Activated naive CD4-positive, alpha-beta T cell treated with Interleukin-2 at 50 U/mL for 16 hours (primary cell): ENCODE measurements at regions not wholly inside any gene's neighbourhood (a gene's known extent, or its start where the extent isn't known, plus 50 kb on each side); places are given as distances from the start of the nearest gene placed in this dataset.
"Not testable (repeated sequence)": the region's sequence is repeated elsewhere in the genome, so short reads cannot be mapped to it uniquely, and the experiment has no call there.

Experiments used
- DNase-seq: peaks from one replicate; pipeline ENCODE4 v3.0.0-alpha.2; 2020

- no peak for DNase-seq
Observed at GRCh38 chr1:87972811-87973210, 644.1 kb downstream of the LMO4 start.

- DNase-seq = no peak
Observed at GRCh38 chr1:87973896-87974295, 645.2 kb downstream of the LMO4 start.

DNA sequence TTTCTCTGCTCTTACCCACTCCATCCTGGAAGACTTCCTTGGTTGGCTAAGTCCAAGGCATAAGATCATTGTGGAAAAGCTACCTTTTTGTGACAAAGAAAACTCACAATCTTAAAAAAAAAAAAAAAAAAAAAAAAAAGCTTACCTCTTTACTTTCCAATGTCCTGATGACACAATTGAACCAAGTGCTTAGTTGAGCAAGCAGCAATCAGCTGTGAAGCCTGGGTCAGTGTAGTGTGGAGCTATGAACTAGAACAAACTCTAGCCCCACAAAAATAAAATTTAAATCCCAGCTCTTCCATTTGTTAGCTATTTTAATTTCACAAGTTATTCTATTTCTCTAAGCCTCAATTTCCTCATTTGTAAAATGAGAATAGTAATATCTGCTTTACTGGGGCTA is 647.6 kb downstream of the LMO4 start:
- DNase-seq = no peak

DNA sequence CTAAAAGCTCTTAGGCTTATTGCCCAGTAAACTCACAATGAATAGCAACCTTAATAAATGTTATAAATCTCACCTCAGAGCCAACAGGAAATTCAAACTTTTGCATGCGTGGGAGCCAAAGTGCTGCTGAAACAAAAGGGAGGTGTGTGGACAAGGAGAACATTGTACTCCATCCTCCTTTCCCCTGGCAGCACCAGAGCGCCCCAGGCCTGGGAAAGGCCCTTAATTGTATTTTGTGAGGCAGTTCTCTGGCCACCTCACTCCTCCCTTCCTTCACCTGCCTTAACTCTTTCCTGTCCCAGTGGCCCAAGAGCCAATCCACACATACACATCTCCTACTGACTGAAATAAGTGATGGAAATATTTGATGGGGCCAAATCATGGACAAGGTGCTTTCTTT is 648.5 kb downstream of the LMO4 start:
- DNase-seq = no peak

DNA sequence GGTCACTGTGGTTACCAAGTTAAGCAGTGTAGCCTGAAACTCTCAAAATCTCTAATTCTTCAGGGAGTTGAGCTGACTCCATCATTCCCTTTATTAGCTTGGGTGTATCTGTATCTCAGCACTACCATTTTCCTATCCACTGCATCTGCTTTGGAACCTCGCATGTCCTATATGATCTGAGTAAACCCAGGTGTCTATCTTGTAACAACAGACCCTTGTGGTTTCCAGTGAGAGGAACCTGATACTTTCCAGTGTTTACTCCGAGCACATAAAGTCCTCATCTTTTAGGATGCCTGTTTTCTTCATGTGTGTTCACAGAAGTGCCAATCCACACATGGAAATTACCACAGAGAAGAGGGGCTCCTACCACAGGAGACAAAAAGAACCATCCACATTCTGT is 650.4 kb downstream of the LMO4 start:
- DNase-seq = no peak

DNA sequence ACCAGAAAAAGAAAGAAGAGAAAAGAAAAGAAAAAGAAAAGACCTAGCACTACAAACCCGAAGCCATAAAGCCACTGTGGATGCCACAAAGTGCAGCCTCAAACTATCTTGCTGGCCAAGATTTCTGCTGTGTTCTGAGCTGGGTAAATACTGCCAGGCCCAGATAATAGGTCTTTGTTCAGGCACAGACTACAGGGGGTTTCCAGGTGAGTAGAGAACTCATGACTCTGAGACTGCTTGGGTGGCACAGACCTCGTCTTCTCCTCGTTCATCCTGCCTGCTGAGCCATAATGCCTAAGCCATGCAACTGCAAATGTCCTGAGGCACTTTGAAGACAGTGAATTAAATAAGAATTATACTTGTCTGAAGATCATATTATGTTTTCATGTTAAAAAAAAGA is 651.8 kb downstream of the LMO4 start:
- DNase-seq = no peak

- DNase-seq = no peak
Observed at GRCh38 chr1:87981386-87981785, 652.7 kb downstream of the LMO4 start.

- no peak for DNase-seq
Observed at GRCh38 chr1:87981810-87982209, 653.1 kb downstream of the LMO4 start.

DNA sequence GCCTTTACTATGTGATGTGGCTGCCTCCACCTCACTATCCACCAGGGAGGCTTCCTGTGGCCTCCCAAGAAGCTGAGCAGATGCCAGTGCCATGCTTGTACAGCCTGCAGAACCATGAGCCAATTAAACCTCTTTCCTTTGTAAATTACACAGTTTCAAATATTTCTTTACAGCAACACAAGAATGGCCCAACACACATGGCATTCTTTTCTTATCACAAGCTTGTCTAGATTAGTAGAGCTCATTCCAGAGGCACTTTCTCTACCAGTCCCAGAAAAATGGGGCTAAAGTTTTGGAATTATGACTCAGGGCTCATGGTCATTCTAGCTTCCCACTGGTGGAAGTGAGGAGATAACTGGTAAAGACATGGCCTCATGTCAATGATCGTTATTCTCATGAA is 655.2 kb downstream of the LMO4 start:
- DNase-seq = no peak

DNA sequence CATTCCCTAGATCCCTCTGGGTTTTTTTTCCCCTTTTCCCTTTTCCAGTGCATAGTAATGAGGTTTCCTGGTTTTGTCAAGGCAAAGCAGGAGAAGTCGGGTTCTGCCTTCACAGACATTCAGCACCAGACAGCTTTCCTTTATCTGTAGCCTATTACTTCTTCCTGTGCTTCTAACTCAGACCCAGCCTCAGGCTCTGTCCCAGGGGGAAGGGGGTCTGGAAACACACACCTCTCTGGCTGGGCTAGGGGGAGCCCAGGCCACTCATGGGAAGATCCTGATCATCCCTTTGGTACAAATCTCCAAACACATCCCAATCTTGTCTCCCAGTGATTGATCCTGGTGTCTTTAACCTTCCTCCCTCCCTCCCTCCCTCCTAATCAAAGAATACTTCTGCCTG is 656.4 kb downstream of the LMO4 start:
- no peak for DNase-seq

- DNase-seq = no peak
Observed at GRCh38 chr1:87986130-87986866, 657.6 kb downstream of the LMO4 start.

GRCh38 chr1:87989346-87989745 is 660.7 kb downstream of the LMO4 start:
- DNase-seq = no peak

- DNase-seq = not testable (repeated sequence)
Observed at GRCh38 chr1:87992536-87992935, 663.9 kb downstream of the LMO4 start.

DNA sequence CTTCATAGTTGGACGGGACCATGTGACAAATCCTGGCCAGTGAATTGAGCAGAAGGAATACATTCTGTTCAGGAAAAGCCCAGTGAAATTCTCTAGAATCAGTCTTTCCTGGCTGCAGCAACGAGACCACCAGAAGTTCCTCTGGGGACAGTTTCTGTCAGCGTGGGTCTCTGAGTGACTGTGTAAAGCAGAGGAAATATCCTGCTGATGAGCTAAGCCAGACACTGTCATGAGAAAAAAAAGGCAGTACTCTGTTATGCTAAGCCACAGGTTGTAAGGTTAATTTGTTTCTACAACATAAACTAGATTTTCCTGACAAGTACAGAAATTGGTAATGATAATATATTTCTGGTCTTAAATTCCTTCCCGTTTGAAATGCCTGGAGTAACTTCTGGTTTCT is 664.4 kb downstream of the LMO4 start:
- no peak for DNase-seq

GRCh38 chr1:87999852-88000251 is 671.2 kb downstream of the LMO4 start:
- no peak for DNase-seq

DNA sequence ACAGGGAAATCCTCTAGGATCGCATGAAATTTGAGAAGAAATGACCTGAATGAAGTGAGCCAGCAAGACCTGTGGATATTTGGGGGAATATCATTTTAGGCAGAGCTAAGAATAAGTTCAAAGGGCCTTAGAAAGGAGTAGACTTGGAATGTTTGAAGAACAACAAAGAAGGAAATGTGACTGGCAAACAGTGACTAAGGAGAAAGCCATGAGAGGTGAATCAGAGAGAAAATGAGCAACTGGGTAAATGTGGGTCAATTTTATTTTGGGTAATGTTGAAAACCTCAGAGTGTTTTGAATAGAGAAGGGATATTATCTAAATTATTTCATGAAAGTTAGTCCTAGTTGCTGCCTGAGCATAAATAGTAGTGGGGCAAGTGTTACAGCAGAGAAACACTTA is 672.8 kb downstream of the LMO4 start:
- no peak for DNase-seq

DNA sequence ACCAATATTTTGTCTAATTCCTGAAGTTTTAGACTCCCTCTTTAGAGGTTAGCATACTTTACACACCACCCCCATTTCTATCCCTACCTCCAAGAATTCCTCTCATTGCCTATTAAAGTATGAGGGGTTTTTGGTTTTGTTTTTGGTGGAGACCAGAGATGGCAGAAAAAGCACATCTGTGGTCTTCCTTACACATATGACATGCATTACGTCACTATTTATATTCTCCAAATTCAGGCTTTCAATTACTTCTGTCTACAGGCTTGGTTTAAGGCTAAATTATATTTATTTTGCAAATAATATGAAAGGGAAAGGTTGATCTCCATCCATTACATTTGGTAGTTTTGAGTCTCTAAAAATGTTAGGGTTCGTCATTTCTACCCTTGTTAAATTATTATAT is 674.6 kb downstream of the LMO4 start:
- DNase-seq = no peak

GRCh38 chr1:88009916-88010315 is 674.2 kb upstream of the PKN2 start:
- DNase-seq = no peak

GRCh38 chr1:88013485-88013884 is 670.6 kb upstream of the PKN2 start:
- DNase-seq = no peak

DNA sequence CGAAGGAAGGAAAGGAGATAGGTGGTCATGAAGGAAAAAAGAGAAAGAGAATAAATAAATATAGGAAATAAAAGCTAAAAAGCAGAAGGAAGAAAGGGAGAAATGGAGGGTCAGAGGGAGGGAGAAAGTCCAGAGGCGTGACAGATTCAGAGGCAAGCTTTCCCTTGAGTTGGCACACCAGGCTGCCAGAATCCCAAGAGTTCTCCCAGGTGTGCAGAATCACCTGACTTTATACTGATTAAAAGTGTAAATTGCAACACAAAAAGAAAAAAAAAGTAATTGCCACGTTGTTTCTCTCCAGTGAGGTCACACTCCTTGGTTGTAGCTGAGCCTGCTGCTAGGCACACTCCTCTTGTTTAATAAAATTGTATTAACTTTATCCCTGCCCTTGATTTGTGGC is 669.9 kb upstream of the PKN2 start:
- no peak for DNase-seq

DNA sequence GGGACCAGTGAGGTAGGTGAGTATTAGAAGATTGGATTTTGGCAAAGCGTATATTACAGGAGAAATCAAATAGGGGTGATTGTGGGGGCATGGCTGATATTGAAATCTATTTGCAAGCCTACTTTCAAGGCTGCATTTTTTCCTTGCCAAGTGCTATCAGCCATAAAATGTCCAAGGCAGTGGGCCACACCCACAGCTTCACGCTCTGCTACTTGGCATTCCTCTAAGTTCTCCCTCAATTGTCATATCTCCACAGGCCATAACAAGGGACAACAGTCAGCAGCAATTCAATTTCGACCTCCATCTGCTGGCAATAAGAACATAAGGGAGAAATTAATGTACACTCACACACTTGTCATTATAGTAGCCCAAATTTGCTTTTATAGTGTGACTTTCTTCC is 667.1 kb upstream of the PKN2 start:
- DNase-seq = no peak

- no peak for DNase-seq
Observed at GRCh38 chr1:88021529-88021928, 662.5 kb upstream of the PKN2 start.

DNA sequence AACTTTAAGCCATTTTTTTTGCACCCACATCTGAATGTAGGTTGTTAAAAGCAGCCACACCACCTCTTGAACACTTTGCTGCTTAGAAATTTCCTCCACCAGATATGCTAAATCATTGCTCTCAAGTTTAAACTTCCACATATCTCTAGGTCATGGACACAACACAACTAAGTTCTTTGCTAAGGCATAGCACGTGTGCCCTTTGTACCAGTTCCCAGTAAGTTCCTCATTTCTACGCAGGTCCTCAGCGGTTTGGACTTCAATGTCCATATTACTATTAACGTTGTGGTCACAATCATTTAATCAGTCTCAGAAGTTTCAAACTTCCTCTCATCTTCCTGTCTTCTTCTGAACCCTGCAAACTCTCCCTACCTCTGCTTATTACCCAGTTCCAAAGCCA is 661.6 kb upstream of the PKN2 start:
- no peak for DNase-seq

- no peak for DNase-seq
Observed at GRCh38 chr1:88029142-88029541, 654.9 kb upstream of the PKN2 start.

DNA sequence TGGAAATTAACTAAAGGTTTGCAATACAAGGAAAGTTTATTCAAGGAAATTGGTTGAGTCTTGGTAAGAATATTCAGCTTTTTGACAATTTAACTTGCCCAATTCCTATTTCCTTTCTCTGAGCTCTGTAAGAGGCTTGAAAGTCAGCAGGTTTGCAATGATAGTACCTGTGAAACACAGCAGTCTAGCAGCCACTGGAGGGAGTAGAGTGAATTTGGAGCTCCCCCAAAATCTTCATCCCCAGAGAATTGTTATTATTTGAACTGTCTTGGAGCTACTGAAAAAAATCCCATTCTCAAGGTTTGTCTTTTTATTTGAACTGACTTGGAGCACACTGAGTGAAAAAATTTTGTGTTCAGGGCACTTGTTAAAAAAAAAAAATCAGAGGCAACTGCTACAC is 654.2 kb upstream of the PKN2 start:
- DNase-seq = no peak

DNA sequence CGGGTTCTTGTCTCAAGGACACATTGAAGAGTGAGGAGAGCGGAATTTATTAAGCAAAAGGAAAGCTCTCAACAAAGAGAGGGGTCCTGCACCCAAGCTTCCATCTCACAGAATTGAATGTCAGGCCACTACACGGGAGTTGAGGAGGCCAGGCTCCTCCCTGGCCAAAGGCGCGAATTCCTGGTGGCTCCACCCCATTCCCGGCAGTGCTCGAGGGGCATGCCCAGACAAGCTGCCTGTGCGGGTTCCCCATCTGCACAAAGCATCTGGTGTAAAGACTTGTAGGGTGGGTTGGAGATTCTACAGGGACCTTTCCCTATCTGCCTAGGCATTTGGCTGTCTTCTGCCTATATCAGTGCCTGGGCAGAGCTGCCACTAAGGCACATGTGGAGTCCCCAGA is 648.5 kb upstream of the PKN2 start:
- DNase-seq = no peak
